ENCODE measurements at regions not wholly inside any gene's neighbourhood (a gene's known extent, or its start where the extent isn't known, plus 50 kb on each side); places are given as distances from the start of the nearest gene placed in this dataset.

GRCh38 chr7:25349283-25350017, 121.2 kb upstream of the NPVF start:
- H3K36me3 ChIP-seq = no peaks in the 10 kb centered on the region
- intact Hi-C loops (cut with DNase I) = no loop called here
- H3K4me3 ChIP-seq = no peak overlapping the region
- no peaks in the 10 kb centered on the region for H3K9me3 ChIP-seq
- TF ChIP-seq CTCF (IDR thresholded peaks at IDR 0.05) = no peak
- TF ChIP-seq POLR2A (IDR thresholded peaks at IDR 0.05) = no peak
- WGBS, 2 donors = 81 to 84% methylated on average over 6 of the region's 6 CpGs
- no peak overlapping the region for H3K27ac ChIP-seq
- no peaks in the 10 kb centered on the region for H3K27me3 ChIP-seq
- H3K4me1 ChIP-seq = no peaks in the 10 kb centered on the region
- DNase-seq = no peak

GRCh38 chr7:25350041-25350440, 121.8 kb upstream of the NPVF start:
- Histone ChIP-seq H3K4me3 (no peak overlapping the region), H3K27me3 (no peaks in the 10 kb centered on the region), H3K27ac (no peak overlapping the region), H3K9me3 (no peaks in the 10 kb centered on the region), H3K4me1 (no peaks in the 10 kb centered on the region), H3K36me3 (no peaks in the 10 kb centered on the region)
- intact Hi-C loops (cut with DNase I) = no loop called here
- no peak for DNase-seq
- 75 to 85% methylated on average over 6 of the region's 6 CpGs for WGBS, 2 donors
- TF ChIP-seq POLR2A (IDR thresholded peaks at IDR 0.05) (no peak), CTCF (IDR thresholded peaks at IDR 0.05) (no peak)

GRCh38 chr7:25351761-25352160, 123.5 kb upstream of the NPVF start:
- WGBS, 2 donors = 80 to 83% methylated on average over 4 of the region's 4 CpGs

GRCh38 chr7:25353196-25353595, 124.9 kb upstream of the NPVF start:
- Histone ChIP-seq H3K27ac (no peak overlapping the region), H3K4me1 (no peaks in the 10 kb centered on the region), H3K4me3 (no peak overlapping the region), H3K9me3 (no peaks in the 10 kb centered on the region), H3K27me3 (no peaks in the 10 kb centered on the region), H3K36me3 (no peaks in the 10 kb centered on the region)
- TF ChIP-seq POLR2A (IDR thresholded peaks at IDR 0.05) (no peak), CTCF (IDR thresholded peaks at IDR 0.05) (no peak)
- 64 to 88% methylated on average over 2 of the region's 2 CpGs for WGBS, 2 donors
- intact Hi-C loops (cut with DNase I) = no loop called here
- DNase-seq = no peak

More at GRCh38 chr7:25351761-25352160, 123.5 kb upstream of the NPVF start:
- no peak overlapping the region for H3K4me3 ChIP-seq
- no peak overlapping the region for H3K27ac ChIP-seq
- intact Hi-C loops (cut with DNase I) = no loop called here
- TF ChIP-seq POLR2A (IDR thresholded peaks at IDR 0.05) (no peak), CTCF (IDR thresholded peaks at IDR 0.05) (no peak)
- H3K27me3 ChIP-seq = no peaks in the 10 kb centered on the region
- H3K36me3 ChIP-seq = no peaks in the 10 kb centered on the region
- H3K9me3 ChIP-seq = no peaks in the 10 kb centered on the region
- no peak for DNase-seq
- H3K4me1 ChIP-seq = no peaks in the 10 kb centered on the region

GRCh38 chr7:25353732-25354131, 125.4 kb upstream of the NPVF start:
- no peaks in the 10 kb centered on the region for H3K9me3 ChIP-seq
- H3K27me3 ChIP-seq = no peaks in the 10 kb centered on the region
- H3K36me3 ChIP-seq = no peaks in the 10 kb centered on the region
- no peak for DNase-seq
- intact Hi-C loops (cut with DNase I) = no loop called here
- 81 to 88% methylated on average over 4 of the region's 4 CpGs for WGBS, 2 donors
- H3K27ac ChIP-seq = no peak overlapping the region
- no peaks in the 10 kb centered on the region for H3K4me1 ChIP-seq
- no peak overlapping the region for H3K4me3 ChIP-seq
- TF ChIP-seq POLR2A (IDR thresholded peaks at IDR 0.05) (no peak), CTCF (IDR thresholded peaks at IDR 0.05) (no peak)
